Activated naive CD4-positive, alpha-beta T cell treated with anti-CD3 and anti-CD28 coated beads, Interleukin-2, amount 50 U/mL, for 16 hours (primary cell): ENCODE measurements at regions not wholly inside any gene's neighbourhood (a gene's known extent, or its start where the extent isn't known, plus 50 kb on each side); places are given as distances from the start of the nearest gene placed in this dataset.
"Not testable (repeated sequence)": the region's sequence is repeated elsewhere in the genome, so short reads cannot be mapped to it uniquely, and the experiment has no call there.

ENCODE experiments used
- DNase-seq: peaks from one replicate; pipeline ENCODE4 v3.0.0-alpha.2; 2020

DNA sequence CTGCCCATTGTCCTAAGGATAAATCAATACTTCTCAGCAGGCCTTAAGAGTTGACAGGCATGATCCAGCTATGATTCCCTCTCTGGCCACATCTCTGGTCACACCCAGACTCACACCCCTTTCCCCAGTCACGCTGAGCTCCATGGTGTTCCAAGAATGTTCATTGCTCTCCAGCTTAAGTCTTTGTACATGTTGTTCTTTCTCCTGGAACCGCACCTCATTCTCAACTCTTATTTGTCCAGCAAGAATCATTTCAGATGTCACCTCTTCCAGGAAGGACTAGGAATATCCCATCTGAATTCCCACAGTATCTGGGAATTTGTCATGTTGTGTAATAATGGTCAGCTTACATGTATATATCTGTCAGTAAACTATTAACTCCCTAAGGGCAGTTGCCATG, 118.3 kb upstream of the GALNT15 start:
- no peak for DNase-seq

DNA sequence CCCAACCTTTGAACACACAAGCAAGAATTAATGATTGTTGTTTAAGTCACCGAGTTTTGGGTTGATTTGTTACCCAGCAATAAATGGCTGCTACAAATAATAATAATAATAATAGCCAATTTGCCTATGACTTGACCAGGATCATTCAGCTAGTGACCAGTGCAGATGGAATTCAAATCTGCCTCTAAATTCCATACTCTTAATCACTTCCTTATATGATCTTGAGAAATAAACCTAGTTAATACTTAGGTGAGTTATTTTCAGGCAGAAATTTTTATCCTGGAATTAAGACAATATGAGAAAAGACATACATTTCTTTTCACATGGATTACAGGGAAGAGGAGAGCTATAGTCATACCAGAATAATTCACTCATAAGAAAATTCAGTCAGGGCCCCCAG, 116.0 kb upstream of the GALNT15 start:
- no peak for DNase-seq

DNA sequence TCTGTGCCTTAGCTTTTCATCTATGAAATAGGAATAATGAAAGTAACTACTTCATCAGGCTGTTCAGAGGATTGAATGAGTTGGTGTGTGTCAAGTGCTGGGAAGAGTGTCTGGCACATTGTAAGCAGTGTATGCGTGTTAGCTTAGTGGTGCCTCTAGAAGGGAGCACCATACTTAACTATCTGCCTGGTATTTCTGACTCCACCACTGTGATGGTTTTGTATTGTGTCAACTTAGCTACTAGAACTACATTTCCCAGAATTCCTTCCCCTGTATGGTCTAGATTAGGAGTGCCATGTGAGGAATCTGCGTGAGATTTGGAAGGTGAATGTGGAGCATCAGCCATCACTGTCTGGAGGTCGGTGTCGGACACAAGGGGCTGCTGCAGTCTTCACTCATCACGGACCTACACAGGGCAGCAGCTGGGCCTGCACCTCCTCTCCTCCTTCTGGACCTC, 115.4 kb upstream of the GALNT15 start:
- no peak for DNase-seq

DNA sequence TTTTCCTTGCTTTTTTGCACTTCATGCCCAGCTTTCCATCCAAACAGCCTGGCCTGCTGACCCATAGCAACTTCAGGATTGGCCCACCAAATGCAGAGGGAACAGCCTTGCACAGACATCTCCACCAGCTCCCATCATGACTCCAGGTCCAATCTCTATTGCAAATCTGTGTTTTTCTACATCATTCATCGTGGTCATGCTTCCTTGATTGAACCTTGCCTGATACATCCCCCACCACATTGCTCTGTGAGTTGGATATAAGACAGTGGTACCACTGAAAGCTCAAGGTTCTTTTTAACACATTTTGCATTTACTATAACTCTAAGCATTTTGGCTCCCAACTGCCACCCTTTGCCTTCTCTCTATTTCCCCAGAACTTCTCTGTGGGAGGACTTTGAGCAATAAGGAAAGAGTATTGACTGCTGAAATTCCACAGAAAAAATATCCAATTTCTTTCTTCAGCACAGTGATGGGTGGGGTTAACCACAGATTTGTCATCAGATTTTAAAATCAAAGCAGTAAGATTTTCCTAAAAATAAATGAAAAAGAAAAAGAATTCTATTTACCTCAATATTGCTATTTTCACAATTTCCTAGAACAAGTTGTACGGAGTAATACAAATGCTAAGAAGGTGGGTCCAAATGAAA, 114.6 kb upstream of the GALNT15 start:
- no peak for DNase-seq

DNA sequence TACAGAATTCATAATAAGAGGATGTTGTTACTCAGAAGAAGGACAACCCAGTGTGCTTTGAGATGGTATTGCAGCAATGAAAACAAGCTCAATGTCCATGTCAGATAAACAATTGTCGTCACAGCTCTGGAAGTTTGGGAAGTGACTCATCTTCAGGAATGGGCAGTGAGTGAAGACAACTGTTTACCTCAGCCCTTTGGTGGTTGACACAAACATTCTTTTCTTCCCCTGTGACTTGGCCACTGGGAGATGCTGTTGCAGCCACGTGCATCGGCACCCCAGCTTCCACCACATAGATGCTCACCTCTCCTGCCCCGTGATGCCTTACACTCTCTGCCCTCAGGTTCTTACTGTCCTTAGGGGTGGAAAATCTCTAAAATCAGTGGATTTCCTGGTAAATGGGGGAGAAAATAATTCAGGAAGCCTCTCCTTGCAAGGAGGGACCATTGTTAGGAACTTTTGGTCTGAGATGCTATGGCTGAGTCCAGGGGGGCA, 114.1 kb upstream of the GALNT15 start:
- no peak for DNase-seq

DNA sequence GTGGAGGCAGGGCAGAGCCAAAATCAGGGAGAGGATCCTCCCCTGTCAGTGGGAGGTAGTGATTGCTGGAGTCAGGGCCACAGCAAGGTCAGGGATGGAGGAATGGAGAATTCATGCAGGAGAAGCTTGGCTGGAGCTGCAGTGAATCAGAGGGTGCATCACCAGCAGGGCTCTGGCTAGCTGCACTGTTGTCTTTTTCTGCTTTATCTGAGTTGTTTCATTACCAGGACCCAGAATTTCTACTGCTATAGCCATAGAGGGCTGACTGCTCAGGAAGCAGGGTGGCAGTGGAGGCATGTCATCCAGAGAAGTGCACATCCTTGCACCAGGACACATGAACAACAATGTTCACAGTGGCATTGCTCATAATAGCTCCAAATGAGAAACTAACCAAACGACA, 113.5 kb upstream of the GALNT15 start:
- no peak for DNase-seq

DNA sequence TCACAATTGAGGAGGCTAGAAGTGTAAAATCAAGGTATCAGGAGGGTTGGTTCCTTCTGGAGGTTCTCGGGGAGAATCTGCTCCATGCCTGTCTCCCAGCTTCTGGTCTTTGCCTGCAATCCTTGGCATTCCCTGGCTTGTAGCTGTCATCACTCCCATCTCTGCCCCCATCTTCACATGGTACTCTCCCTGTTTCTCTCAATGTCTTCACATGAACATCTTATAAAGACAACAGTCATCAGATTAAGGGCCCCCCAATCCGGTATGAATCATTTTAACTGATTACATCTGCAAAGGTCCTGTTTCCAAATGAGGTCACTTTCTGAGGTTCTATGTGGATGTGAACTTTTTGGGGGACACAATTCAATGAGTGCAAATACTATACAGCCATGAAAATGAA, 113.0 kb upstream of the GALNT15 start:
- DNase-seq, result no peak

DNA sequence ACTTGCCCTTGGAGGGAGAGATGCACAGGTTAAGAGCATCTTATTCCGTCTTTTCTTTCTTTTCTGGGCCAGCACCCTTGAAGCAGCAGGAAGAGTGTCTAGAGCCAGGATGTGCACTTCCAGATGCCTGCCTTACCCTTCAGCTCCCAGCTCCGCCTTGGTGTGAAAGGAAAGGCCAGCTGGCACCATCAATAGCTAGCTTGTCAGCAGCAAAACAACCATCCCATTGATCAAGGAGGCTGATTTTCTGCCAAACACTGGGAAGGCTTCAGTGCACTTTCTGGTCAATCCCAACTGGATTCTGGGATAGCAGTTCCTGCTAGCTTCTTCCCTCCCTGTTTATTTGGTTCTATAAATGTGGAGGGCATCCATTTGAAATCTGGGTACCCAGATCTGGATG, 110.9 kb upstream of the GALNT15 start:
- DNase-seq, result no peak

DNA sequence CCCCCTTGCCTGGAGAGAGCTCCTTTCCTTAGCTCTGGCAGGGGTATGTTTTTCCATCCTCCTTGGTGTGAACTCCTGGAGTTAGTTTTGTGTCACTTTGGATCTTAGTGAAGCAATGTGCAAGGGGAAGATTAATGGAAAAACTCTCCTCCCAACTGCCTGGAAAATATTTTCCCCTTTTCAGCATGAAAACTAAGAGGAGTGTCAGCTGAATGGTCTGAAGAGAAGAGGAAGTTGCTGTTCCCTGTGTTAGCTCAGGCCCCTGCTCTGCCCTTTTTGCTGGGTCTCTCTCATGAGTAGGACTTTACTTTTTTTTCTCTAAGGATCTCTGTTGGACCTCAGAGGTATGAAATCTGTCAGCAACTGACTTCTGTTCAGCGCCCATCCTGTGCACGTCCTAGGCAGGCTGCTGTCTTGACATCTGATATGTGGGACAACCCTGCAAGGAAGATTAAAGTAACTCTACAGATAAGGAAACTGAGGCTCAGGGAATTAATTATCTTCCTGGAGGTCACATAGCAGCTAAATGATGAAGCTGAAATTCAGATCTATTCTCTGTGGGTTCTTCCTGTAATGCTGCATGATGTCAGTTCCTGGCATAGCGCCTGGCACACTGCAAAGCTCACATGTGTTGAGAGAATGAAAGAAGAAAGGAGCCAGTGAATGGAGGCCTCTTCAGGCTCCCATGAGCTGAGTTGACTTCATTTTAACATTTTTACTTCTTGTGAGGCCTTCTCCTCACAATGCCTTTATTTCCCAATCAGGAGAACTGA, 109.7 kb upstream of the GALNT15 start:
- no peak for DNase-seq

DNA sequence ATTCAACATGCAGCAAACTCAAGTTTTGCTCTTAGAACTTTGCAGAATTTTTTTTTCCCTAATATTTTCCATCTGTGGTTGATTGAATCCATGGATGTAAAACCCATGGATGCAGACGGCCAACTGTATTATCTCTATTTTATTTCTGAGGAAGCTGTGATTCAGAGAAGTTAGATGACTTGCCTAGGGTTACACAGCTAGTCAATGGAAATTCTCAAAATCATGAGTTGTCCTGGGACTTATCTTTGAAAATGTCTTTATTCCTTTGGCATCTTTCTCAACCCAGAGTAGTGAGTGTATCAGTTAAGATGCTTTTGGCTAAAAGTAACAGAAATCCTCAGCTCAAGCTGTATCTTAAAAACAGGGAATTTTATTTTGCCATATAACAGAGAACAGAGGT, 107.9 kb upstream of the GALNT15 start:
- no peak for DNase-seq

DNA sequence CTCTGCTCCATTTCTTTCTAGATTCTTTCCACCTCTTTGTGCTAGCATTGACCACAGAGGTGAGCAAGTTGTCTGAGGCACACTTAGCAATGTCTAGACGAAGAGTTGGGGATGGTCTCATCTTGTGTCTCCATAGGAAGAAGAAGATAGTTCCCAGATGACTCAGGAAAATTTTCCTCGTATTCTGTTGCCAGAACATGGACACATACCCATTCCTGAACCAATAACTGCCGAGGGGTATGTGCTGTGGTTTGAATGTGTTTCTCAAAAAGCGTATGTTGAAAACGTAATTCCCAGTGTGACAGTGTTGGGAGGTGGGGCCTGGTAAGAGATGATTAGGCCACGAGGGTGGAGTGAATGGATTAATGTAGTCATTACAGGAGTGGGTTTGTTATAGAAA, 107.5 kb upstream of the GALNT15 start:
- DNase-seq, result no peak

DNA sequence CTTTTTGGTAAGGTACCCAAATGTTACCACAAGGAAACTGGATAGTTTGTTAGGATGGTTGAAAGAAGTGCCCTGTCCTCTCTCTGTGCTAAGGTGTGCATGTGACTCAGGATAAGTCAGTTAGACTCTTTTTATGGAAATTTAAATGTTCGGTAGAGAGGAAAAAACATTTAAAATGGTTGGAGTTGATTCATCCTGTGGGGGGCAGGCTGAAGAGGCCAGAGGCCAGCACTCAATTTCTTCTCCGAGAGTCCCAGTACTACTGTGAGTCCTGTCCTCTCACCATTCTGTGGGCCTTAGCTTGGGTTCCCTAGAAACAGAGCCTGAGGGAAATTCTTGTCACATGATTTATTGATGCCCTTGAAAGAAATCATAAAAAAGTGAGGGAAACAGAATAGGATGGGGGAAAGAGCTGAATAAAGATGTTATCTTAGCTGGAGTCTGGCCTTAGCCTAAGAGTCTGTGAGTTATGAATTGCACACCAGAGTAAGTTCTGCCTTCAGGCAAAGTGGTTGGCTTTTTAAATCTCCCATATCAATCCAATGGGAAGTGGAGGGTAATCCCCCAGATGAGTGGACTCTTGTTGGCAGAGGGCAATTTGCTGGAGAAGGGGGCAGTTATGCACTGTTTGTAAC, 106.5 kb upstream of the GALNT15 start:
- DNase-seq, result no peak

DNA sequence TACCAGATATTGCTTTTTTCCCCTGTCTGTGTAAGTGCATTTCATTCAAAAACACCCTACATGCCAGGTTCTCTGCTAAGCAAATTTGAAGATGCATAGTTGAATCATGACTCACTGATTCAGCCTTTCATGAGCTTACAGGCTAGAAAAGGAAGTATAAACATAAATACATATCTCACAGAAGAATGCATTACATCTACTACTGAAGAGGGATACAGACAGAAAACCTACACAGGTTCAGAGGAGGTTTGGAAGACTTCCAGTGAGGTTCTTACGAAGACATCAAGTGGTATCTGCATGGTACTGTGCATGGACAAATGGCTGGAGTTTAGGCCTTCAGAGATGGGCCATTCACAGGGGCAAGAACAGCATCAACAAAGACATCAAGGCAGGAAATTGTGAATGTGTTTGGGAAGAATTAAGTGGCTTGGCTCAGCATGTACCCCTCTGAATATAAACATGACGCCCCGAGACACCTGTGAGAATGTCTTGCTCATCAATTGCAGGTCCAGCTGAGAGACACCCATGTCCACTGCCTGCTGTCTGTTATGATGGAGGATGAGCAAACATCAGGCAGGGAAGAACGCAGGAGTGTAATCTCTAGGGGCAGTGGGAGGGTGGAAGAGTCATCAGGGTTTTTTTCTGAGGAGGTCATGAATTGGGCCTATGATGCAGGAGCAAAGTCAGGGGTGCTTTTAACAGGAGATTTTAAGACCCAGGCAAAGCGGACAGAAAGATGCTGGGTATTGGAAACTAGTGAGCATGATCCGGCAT, 105.1 kb upstream of the GALNT15 start:
- no peak for DNase-seq

DNA sequence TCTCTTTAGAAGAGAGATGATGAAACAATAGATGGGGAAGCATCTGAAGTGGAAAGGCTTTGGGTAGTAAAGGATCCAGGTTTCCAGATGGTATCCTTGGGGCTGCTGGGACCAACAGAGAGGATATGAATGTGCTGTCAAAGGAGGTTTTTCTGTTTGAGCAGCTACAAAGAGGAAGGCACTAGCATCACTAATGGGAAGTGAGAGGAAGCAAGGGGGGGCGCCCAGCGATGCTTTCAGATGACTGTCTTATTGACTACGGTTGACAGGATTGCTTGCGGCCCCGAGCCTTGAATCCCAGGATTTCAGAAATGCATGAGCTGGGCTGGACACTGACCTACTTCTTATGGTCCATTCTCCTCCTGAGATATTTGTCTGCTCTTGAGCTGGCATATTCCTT, 103.8 kb upstream of the GALNT15 start:
- no peak for DNase-seq

DNA sequence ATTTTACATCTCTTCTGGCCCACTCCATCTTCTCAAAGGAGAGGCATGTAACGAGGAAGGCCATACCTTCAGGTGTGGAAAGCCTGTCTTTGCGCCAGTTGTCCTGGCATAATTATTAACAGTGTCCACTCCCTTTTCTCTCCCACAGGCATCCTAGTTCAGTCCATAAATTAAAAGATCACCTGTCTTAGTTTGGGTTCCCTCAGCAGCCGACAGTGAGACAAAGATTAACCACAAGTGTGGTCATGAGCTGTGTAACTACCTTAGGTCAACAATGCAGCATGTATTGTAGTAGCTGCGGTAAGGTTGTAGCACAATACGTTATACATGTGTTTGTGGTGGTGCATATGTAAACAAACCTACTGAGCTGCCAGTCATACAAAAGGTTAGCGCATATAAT, 103.3 kb upstream of the GALNT15 start:
- DNase-seq, result no peak

DNA sequence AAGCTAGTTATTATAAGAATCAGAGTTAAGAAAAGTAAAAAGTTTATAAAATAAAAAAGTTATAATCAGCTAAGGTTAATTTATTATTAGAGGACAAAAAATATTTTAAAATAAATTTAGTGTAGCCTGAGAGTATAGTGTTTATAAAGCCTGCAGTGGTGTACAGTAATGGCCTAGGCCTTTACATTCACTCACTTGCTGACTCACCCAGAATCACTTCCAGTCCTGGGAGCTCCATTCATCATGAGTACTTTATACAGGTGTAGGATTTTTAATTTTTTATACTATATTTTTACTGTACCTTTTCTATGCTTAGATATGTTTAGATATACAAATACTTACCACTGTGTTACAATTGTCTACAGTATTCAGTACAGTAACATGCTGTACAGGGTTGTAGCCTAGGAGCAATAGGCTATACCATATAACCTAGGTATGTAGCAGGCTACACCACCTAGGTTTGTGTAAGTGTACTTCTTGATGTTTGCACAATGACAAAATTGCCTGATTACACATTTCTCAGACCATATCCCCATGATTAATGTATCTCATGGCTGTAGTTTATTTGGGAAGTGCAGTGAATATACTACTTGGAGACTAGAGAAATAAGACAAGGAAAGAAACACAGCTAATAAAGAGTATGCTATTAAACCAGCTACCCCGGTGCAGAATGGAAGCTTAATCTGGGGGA, 101.9 kb upstream of the GALNT15 start:
- DNase-seq, result no peak

DNA sequence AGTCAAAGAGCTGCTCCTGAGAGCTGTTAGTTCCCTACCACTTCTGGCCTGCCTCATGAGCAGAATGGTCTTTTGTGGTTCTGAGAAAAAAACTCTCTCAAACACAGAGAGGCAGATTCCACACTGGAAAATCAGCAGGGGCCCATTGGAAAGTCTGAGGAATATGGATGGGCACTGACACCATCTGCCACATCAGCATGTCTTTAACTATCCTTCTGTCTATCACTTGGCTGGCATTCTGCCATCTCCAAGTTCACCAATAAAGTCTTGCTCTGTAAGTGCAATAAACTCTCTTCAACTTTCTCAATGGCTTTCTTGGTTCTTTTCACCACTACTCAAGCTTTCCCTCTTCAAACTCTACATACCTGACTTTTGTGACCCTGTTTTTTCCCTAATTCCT, 101.3 kb upstream of the GALNT15 start:
- no peak for DNase-seq

DNA sequence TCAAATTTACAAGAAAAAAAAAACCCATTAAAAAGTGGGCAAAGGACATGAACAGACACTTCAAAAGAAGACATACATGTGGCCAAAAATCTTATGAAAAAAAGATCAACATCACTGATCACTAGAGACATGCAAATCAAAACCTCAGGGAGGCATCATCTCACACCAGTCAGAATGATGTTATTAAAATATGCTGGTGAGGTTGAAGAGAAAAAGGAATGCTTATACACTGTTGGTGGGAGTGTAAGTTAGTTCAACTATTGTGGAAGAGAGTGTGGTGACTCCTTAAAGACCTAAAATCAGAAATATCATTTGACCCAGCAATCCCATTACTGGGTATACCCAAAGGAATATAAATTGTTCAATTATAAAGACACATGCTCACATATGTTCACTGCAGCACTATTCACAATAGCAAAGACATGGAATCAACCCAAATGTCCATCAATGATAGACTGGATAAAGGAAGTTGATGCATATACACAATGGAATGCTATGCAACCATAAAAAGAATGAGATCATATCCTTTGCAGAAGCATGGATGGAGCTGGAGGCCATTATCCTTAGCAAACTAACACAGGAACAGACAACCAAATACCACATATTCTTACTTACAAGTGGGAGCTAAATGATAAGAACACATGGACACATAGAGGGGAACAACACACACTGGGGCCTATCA, 100.3 kb upstream of the GALNT15 start:
- not testable (repeated sequence) for DNase-seq

DNA sequence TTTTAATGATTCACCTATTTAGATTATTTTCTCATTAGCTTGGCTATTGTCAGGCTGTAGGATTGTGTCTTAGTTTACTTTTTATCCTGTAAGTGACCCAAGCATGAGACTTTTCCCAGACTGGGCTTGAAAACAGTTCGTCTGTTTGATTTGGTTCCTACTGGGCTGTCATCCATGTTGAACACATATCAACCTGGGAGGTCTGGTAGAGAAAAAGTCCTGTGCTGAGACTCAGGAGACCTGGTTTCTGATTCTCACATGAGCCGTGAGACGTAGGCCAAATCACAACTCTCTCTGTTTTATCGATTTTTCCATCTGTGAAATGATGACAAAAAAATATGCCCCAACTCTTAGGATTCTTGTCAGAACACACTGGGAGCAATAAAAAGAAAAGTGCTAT, 98.8 kb upstream of the GALNT15 start:
- no peak for DNase-seq

DNA sequence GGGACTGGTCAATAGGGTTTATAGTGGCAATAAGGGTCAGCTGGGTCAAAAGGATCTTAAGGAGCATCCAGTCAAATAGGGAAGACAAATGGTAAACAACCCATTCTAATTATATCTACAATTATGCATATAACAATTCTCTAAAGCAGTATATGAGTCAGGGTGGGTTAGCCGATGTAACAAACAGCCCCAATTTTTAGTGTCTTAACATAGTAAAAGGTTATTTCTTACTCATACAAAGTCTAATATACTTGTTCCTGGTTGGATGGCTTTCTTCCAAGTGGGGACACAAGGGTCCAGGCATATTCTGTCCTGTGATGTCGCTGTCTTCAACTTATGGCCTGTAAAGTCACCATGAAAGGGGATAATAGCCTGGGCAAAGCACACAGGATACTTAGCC, 97.9 kb upstream of the GALNT15 start:
- no peak for DNase-seq

DNA sequence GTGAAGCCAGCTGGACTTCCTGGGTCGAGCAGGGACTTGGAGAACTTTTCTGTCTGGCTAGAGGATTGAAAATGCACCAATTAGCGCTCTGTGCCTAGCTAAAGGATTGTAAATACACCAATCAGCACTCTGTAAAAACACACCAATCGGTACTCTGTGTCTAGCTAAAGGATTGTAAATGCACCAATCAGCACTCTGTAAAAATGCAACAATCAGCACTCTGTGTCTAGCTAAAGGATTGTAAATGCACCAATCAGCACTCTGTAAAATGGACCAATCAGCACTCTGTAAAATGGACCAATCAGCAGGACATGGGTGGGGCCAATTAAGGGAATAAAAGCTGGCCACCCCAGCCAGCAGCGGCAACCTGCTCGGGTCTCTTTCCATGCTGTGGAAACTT, 97.3 kb upstream of the GALNT15 start:
- DNase-seq, result not testable (repeated sequence)

DNA sequence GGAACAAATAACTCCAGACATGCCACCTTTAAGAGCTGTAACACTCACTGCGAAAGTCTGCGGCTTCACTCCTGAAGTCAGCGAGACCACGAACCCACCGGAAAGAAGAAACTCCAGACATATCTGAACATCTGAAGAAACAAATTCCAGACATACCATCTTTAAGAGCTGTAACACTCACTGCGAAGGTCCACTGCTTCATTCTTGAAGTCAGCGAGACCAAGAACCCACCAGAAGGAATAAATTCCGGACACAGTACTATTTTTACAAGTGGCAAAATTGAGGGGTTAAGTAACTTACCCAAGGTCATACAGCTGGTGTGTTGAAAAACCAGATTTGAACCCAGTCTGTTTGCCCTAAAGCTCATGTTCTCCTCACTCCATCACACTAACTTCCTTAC, 96.8 kb upstream of the GALNT15 start:
- DNase-seq, result not testable (repeated sequence)
